22Rv1 (cell line): ENCODE measurements at regions not wholly inside any gene's neighbourhood (a gene's known extent, or its start where the extent isn't known, plus 50 kb on each side); places are given as distances from the start of the nearest gene placed in this dataset.

ENCODE experiments used
- ZFX ChIP-seq: fragments of 450-650 bp; IDR thresholded peaks from 2 replicates; pipeline ENCODE4 v1.6.1; 2017; ENCODE audit warnings: antibody characterized with exemption, borderline replicate concordance
- TF ChIP-seq, protein P1 (sequence below): fragments of 450-650 bp; IDR thresholded peaks from 2 replicates; pipeline ENCODE4 v1.5.1; 2017; ENCODE audit warnings: mild to moderate bottlenecking

DNA sequence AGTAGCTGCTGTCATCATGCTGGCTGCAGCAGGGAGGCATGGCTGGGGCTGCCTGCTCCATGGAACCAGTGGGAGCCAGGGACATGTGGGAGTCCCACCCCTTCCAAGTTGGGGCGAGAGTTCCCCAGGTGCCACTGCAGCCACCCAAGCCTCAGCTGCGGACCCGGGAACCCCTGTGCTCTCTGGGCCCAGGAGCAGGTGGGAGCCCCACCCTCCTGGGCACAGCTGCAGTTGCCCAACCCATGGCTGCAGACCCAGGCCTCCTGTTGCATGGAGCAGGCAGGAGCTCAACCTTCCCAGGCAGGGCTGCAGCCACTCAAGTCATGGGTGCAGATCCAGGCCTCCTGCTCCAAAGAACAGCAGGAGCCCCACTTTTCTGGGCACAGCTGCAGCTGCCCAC is 274.2 kb upstream of the KCNJ16 start:
- TF ChIP-seq, protein P1, sequence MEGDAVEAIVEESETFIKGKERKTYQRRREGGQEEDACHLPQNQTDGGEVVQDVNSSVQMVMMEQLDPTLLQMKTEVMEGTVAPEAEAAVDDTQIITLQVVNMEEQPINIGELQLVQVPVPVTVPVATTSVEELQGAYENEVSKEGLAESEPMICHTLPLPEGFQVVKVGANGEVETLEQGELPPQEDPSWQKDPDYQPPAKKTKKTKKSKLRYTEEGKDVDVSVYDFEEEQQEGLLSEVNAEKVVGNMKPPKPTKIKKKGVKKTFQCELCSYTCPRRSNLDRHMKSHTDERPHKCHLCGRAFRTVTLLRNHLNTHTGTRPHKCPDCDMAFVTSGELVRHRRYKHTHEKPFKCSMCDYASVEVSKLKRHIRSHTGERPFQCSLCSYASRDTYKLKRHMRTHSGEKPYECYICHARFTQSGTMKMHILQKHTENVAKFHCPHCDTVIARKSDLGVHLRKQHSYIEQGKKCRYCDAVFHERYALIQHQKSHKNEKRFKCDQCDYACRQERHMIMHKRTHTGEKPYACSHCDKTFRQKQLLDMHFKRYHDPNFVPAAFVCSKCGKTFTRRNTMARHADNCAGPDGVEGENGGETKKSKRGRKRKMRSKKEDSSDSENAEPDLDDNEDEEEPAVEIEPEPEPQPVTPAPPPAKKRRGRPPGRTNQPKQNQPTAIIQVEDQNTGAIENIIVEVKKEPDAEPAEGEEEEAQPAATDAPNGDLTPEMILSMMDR: no peak
- no peak for TF ChIP-seq ZFX
